Body of pancreas (tissue), 4 donors: ENCODE measurements at regions not wholly inside any gene's neighbourhood (a gene's known extent, or its start where the extent isn't known, plus 50 kb on each side); places are given as distances from the start of the nearest gene placed in this dataset.

Experiments used
- POLR2A ChIP-seq, 3 donors: fragments of 450-650 bp; IDR thresholded peaks; one replicate each; pipeline ENCODE4 v1.6.1; 2016; ENCODE audit warnings: antibody characterized with exemption in 3 of 3, mild to moderate bottlenecking in 2 of 3
- TF ChIP-seq, protein P1 (sequence below), 7 experiments: fragments of 450-650 bp in 4 of 7; fragments of 200-600 bp in 3 of 7; sonication (generic) in 3 of 7; IDR thresholded peaks; one replicate each; pipeline ENCODE4 v1.5.1; 2016 to 2019; ENCODE audit warnings: antibody characterized with exemption in 7 of 7

DNA sequence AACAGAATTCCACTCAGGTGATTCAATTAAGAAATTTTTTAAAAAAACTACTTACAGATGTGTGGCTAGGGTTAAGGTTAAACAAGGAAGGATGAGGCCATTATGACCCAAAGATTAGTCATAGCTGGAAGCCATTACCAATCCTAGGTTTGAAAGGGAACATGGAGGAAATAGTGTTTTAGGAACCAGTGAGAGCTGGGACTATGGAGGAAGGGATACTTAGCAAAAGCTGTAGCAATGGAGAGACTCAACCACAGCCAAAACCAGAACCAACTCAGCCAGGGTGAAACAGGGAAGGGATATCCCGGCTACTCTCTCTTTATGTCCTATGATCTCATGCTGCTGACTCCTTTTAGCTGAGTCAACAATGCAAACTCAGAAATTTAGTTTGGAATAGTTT lies 148.6 kb upstream of the CNKSR2 start:
- TF ChIP-seq, protein P1, sequence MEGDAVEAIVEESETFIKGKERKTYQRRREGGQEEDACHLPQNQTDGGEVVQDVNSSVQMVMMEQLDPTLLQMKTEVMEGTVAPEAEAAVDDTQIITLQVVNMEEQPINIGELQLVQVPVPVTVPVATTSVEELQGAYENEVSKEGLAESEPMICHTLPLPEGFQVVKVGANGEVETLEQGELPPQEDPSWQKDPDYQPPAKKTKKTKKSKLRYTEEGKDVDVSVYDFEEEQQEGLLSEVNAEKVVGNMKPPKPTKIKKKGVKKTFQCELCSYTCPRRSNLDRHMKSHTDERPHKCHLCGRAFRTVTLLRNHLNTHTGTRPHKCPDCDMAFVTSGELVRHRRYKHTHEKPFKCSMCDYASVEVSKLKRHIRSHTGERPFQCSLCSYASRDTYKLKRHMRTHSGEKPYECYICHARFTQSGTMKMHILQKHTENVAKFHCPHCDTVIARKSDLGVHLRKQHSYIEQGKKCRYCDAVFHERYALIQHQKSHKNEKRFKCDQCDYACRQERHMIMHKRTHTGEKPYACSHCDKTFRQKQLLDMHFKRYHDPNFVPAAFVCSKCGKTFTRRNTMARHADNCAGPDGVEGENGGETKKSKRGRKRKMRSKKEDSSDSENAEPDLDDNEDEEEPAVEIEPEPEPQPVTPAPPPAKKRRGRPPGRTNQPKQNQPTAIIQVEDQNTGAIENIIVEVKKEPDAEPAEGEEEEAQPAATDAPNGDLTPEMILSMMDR (IDR thresholded peaks at IDR 0.05): no peak
- no peak for TF ChIP-seq POLR2A (IDR thresholded peaks at IDR 0.05)
